GM12865 (cell line): ENCODE measurements at regions not wholly inside any gene's neighbourhood (a gene's known extent, or its start where the extent isn't known, plus 50 kb on each side); places are given as distances from the start of the nearest gene placed in this dataset.

Experiments
- DNase-seq: peaks from one replicate; pipeline ENCODE4 v3.0.0; 2010; ENCODE audit warnings: low read depth
- H3K4me3 ChIP-seq: 2 replicates; pipeline ENCODE4 v1.5.1; 2011; ENCODE audit warnings: mild to moderate bottlenecking, low read depth, low read length, control low read depth
- TF ChIP-seq, protein P1 (sequence below): IDR thresholded peaks from 2 replicates; pipeline ENCODE4 v1.5.1; 2011; ENCODE audit warnings: low read length, control low read depth, low read depth, inconsistent platforms; ENCODE audit not compliant: insufficient read depth; ENCODE audit errors: missing control alignments

DNA sequence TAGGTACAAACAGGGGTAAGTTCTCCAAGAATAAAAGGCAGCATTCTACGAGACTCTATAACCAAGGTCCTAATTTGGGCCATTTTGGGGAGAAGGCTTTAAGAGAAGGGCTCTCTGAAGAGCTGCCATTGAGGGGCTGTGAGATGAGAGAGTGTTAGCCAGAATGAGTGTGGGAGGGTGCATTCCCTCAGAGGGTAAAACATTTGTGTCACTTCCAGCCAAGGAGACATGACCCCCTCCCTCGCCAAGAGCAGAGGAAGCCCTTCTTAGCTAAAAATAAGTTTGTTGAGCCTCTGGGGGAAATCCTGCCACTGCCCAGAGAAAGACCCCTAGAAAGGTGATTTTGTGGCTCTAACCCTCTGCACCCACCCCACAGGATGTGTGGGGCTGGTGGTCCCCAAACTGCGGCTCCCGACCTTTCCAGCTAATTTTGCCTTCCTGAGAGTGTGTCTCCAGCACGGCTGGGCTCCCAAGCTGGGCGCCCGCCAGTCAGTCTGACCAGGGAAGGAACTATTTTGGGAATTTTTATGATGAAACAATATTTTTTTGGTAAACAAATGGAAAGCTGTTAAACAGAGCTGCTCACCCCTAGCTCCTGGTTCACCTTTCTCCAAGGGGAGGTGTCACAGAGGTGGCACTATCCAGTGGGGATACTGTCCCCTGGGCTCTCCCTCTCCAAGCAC lies 65.9 kb upstream of the JDP2 start:
- no peak for DNase-seq
- TF ChIP-seq, protein P1, sequence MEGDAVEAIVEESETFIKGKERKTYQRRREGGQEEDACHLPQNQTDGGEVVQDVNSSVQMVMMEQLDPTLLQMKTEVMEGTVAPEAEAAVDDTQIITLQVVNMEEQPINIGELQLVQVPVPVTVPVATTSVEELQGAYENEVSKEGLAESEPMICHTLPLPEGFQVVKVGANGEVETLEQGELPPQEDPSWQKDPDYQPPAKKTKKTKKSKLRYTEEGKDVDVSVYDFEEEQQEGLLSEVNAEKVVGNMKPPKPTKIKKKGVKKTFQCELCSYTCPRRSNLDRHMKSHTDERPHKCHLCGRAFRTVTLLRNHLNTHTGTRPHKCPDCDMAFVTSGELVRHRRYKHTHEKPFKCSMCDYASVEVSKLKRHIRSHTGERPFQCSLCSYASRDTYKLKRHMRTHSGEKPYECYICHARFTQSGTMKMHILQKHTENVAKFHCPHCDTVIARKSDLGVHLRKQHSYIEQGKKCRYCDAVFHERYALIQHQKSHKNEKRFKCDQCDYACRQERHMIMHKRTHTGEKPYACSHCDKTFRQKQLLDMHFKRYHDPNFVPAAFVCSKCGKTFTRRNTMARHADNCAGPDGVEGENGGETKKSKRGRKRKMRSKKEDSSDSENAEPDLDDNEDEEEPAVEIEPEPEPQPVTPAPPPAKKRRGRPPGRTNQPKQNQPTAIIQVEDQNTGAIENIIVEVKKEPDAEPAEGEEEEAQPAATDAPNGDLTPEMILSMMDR = no peak
- H3K4me3 ChIP-seq = no peak overlapping the region

DNA sequence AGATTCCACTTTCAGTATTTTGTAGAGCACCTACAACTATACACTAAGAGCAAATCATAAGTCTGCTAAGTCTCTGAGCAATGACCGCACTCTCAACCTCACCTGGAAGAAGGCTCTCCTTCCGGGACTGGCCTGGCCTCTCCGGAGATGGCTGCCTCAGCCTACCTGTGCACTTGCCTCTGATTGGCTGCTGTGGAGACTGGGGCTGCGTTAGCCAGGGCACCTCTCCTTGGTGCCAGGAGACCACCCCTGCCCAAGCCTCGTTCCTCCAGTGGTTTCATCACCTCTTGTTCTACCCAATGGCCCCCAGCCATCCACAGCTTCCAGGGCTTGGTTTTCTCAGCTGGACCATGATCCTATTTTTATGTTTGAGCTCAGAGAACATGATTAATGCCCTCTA lies 64.7 kb upstream of the JDP2 start:
- no peak overlapping the region for H3K4me3 ChIP-seq
- TF ChIP-seq, protein P1 = no peak

DNA sequence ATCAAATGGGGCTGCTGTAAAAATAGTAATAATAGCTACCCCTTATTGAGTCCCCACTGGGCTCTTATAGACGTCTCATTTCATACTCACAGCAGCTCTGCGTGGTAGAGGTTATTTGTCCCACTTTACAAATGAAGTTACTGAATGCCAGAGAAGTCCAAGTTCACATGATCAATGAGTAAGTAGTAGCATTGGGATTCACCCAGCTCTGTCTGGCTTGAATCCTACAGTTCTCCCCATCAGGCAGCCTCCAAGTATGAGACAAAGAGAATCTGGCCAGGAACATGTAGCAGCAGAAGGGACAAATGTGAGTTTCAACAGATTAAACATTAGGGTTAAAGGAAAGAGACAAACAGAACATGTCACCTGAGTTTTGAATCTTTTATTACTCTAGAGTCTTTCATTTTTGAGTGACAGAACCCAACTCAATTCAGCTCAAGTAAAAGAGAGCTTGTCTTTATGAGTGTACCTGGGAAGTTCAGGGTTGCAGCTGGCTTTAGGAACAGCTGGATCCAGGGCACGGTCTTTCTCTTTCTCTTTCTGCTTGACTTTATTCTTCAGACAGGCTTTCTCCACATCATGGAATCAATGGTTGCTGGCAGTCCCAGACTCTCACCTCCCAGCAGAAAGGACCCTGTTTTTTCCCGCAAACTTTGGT lies 64.1 kb upstream of the JDP2 start:
- TF ChIP-seq, protein P1 = no peak
- no peak overlapping the region for H3K4me3 ChIP-seq
- DNase-seq = no peak

More for the DNA sequence above, 64.7 kb upstream of the JDP2 start:
- no peak for DNase-seq

DNA sequence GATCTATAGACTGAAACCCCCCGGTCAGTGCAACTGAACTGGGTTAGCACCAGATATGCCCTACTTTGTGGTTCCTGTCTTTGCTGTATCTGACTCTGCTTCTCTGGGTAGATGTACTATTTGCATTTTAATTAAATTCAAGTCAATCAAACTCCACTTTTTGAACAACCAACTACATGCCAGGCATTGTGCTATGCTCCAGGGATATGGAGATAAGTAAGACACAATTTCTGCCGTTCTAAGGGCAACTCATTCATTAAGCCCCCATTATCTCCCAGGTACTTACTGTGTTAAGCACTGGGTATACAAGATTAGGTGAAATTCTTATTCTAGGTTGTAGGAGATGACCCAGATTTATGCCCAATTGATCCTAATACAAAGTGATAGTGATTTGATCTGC lies 62.7 kb upstream of the JDP2 start:
- no peak for DNase-seq
- TF ChIP-seq, protein P1 = no peak
- no peak overlapping the region for H3K4me3 ChIP-seq

DNA sequence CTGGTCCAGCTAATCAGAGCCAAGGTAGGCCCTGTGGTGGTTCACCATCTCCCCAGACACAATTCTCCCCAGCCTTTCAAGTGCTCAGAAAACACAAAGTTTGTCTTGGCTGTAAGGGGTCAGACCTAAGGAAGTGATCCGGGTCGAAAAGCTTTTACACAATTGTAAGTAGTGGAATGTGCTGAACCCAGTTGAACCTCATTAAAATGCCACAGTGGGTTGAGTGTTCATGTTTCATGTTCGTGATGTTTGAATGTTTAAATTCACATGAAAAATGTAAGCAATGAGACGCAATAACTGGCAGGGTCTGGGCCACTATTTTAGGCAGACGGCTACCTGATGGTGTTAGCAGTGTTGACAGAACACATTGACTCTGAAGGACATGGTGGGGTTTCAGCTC lies 60.9 kb upstream of the JDP2 start:
- TF ChIP-seq, protein P1 = no peak
- no peak overlapping the region for H3K4me3 ChIP-seq
- no peak for DNase-seq

DNA sequence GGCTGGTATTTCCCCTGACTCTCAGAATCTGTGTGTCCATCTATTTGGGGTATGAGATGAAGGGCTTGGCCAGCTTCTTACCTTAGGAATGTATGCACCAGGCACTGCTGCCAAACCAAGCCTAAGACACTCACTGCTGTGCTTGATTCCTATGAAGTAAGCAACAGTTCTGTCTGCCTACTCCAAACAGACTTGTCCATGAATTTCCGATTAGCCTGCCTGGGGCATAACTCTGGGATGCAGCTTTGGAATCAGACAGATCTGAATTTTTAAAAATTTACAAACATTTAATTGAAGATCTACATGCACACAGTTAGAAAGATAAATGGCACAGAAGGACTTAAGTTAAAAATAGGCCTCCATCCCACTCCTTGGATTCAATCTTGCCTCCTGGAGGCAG lies 59.5 kb upstream of the JDP2 start:
- no peak for DNase-seq
- no peak overlapping the region for H3K4me3 ChIP-seq
- TF ChIP-seq, protein P1 = no peak
